H4 (cell line): ENCODE measurements at regions not wholly inside any gene's neighbourhood (a gene's known extent, or its start where the extent isn't known, plus 50 kb on each side); places are given as distances from the start of the nearest gene placed in this dataset.
"Not testable (repeated sequence)": the region's sequence is repeated elsewhere in the genome, so short reads cannot be mapped to it uniquely, and the experiment has no call there.

Experiments
- DNase-seq: peaks from one replicate; pipeline ENCODE4 v3.0.0-alpha.2; 2015; ENCODE audit warnings: low spot score

- DNase-seq: no peak
Measured at GRCh38 chr3:94406595-94406994, 343.7 kb downstream of the NSUN3 start.

- DNase-seq: not testable (repeated sequence)
Measured at GRCh38 chr3:94412936-94413335, 350.1 kb downstream of the NSUN3 start.

- peak; percentile 52 for DNase-seq
Measured at GRCh38 chr3:94413336-94414108, 350.7 kb downstream of the NSUN3 start.

GRCh38 chr3:94414418-94414817 is 351.6 kb downstream of the NSUN3 start:
- DNase-seq: no peak

GRCh38 chr3:94416768-94417167 is 353.9 kb downstream of the NSUN3 start:
- no peak for DNase-seq

- no peak for DNase-seq
Measured at GRCh38 chr3:94417963-94418455, 355.1 kb downstream of the NSUN3 start.

GRCh38 chr3:94420931-94421330 is 358.1 kb downstream of the NSUN3 start:
- no peak for DNase-seq

GRCh38 chr3:94423578-94423977 is 360.7 kb downstream of the NSUN3 start:
- DNase-seq: peak; percentile 9

- no peak for DNase-seq
Measured at GRCh38 chr3:94429517-94429916, 366.7 kb downstream of the NSUN3 start.

GRCh38 chr3:94431876-94432570 is 369.2 kb downstream of the NSUN3 start:
- no peak for DNase-seq

GRCh38 chr3:94433811-94434210 is 370.9 kb downstream of the NSUN3 start:
- DNase-seq: no peak

- DNase-seq: peak; percentile 12
Measured at GRCh38 chr3:94440767-94441493, 378.1 kb downstream of the NSUN3 start.

- no peak for DNase-seq
Measured at GRCh38 chr3:94441494-94441847, 378.6 kb downstream of the NSUN3 start.

- no peak for DNase-seq
Measured at GRCh38 chr3:94453864-94454263, 391.0 kb downstream of the NSUN3 start.

- DNase-seq: no peak
Measured at GRCh38 chr3:94459167-94459566, 396.3 kb downstream of the NSUN3 start.

- DNase-seq: no peak
Measured at GRCh38 chr3:94460931-94461330, 398.1 kb downstream of the NSUN3 start.

- DNase-seq: no peak
Measured at GRCh38 chr3:94462931-94463330, 400.1 kb downstream of the NSUN3 start.

- DNase-seq: no peak
Measured at GRCh38 chr3:94472511-94472910, 409.6 kb downstream of the NSUN3 start.

GRCh38 chr3:94481226-94481898 is 418.5 kb downstream of the NSUN3 start:
- no peak for DNase-seq

- no peak for DNase-seq
Measured at GRCh38 chr3:94482686-94483085, 419.8 kb downstream of the NSUN3 start.

- no peak for DNase-seq
Measured at GRCh38 chr3:94483403-94483802, 420.5 kb downstream of the NSUN3 start.

- DNase-seq: no peak
Measured at GRCh38 chr3:94494992-94495391, 432.1 kb downstream of the NSUN3 start.
